Testis (tissue), 2 donors: ENCODE measurements at regions not wholly inside any gene's neighbourhood (a gene's known extent, or its start where the extent isn't known, plus 50 kb on each side); places are given as distances from the start of the nearest gene placed in this dataset.
"Not testable (repeated sequence)": the region's sequence is repeated elsewhere in the genome, so short reads cannot be mapped to it uniquely, and the experiment has no call there.

Source experiments
- DNase-seq: peaks from one replicate; pipeline ENCODE4 v3.0.0-alpha.2; 2019
- H3K27ac ChIP-seq, 2 donors: fragments of 200-600 bp; sonication (generic); one replicate each; pipeline ENCODE4 v1.5.1; 2019
- H3K27me3 ChIP-seq: fragments of 200-600 bp; sonication (generic); one replicate; pipeline ENCODE4 v1.5.1; 2019
- H3K36me3 ChIP-seq: fragments of 200-600 bp; sonication (generic); one replicate; pipeline ENCODE4 v1.5.1; 2017; ENCODE audit warnings: low read depth; ENCODE audit errors: missing control alignments
- H3K4me1 ChIP-seq: fragments of 200-600 bp; sonication (generic); one replicate; pipeline ENCODE4 v1.5.1; 2019
- H3K4me3 ChIP-seq, 2 donors: fragments of 200-600 bp; sonication (generic); one replicate each; pipeline ENCODE4 v1.5.1; 2017 to 2019
- H3K9me3 ChIP-seq: fragments of 200-600 bp; sonication (generic); one replicate; pipeline ENCODE4 v1.5.1; 2017
- CTCF ChIP-seq, 3 experiments: fragments of 450-650 bp in 2 of 3; fragments of 200-600 bp in 1 of 3; sonication (generic) in 1 of 3; IDR thresholded peaks; one replicate each; pipeline ENCODE4 v1.5.1; 2016 to 2019; ENCODE audit warnings: antibody characterized with exemption in 3 of 3, mild to moderate bottlenecking in 2 of 3, moderate library complexity in 1 of 3
- POLR2A ChIP-seq: fragments of 450-650 bp; IDR thresholded peaks from one replicate; pipeline ENCODE4 v1.6.1; 2017; ENCODE audit warnings: antibody characterized with exemption, mild to moderate bottlenecking, moderate library complexity
- WGBS, 2 donors: methylation state at CpG; one replicate each; pipeline ENCODE4 v1.1.5; 2018; 5-methylcytosine and 5-hydroxymethylcytosine counted together
- intact Hi-C: fragments of 100-400 bp; cut with DNase I; formaldehyde crosslinking; loops from one replicate; pipeline ENCODE4 v1.15.1; 2023; ENCODE audit warnings: low total_unique reads

- intact Hi-C loops, result no loop called here
- H3K27ac ChIP-seq, result no peak overlapping the region
- H3K4me3 ChIP-seq, result no peak overlapping the region
- no peaks in the 10 kb centered on the region for H3K27me3 ChIP-seq
- no peaks in the 10 kb centered on the region for H3K4me1 ChIP-seq
- no peak for DNase-seq
- no peaks in the 10 kb centered on the region for H3K36me3 ChIP-seq
- 87 to 90% methylated on average over 2 of the region's 2 CpGs for WGBS, 2 donors
- TF ChIP-seq CTCF (IDR thresholded peaks at IDR 0.05) (no peak), POLR2A (no peak)
- H3K9me3 ChIP-seq, result no peaks in the 10 kb centered on the region
Measured at GRCh38 chr13:90510319-90510718, 837.2 kb upstream of the MIR17HG start.

GRCh38 chr13:90511903-90512302, 835.6 kb upstream of the MIR17HG start:
- Histone ChIP-seq H3K9me3 (no peaks in the 10 kb centered on the region), H3K4me3 (no peak overlapping the region), H3K36me3 (no peaks in the 10 kb centered on the region), H3K27me3 (no peaks in the 10 kb centered on the region), H3K4me1 (no peaks in the 10 kb centered on the region), H3K27ac (no peak overlapping the region)
- 76 to 80% methylated on average over 2 of the region's 2 CpGs for WGBS, 2 donors
- TF ChIP-seq POLR2A (no peak), CTCF (IDR thresholded peaks at IDR 0.05) (no peak)
- no peak for DNase-seq
- intact Hi-C loops, result no loop called here

- H3K27me3 ChIP-seq, H3K4me1 ChIP-seq, H3K4me3 ChIP-seq, intact Hi-C loops, H3K27ac ChIP-seq, DNase-seq, H3K36me3 ChIP-seq, H3K9me3 ChIP-seq: not testable (repeated sequence)
- WGBS, 2 donors, result 63 to 86% methylated on average over 12 of the region's 12 CpGs
Measured at GRCh38 chr13:90514712-90515111, 832.8 kb upstream of the MIR17HG start.

GRCh38 chr13:90518417-90518816, 829.1 kb upstream of the MIR17HG start:
- intact Hi-C loops, result no loop called here
- H3K27ac ChIP-seq, result no peak overlapping the region
- H3K4me3 ChIP-seq, result no peak overlapping the region
- DNase-seq, result no peak
- H3K36me3 ChIP-seq, result no peaks in the 10 kb centered on the region
- no peak for TF ChIP-seq POLR2A
- H3K27me3 ChIP-seq, result no peaks in the 10 kb centered on the region
- H3K9me3 ChIP-seq, result no peaks in the 10 kb centered on the region
- H3K4me1 ChIP-seq, result no peaks in the 10 kb centered on the region

DNA sequence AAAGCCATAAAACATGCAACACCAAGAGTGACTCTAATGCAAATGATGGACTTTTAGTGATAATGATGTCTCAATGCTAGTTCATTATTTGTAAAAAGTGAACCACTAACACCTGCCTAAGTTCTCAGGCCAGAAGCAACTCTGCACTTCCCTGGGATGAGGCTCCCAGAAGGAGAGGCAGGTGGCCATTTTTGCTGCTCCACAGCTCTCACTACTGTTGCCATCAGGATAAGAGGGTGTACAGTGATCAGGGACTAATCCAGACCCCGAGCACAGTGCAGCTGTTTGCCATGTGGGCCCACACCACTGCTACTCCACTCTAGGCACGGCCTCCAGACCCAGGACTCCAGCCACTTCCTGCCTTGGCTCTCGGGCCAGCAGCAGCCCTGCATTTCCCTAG, 828.3 kb upstream of the MIR17HG start:
- Histone ChIP-seq H3K27me3 (no peaks in the 10 kb centered on the region), H3K27ac (no peak overlapping the region), H3K4me1 (no peaks in the 10 kb centered on the region), H3K9me3 (no peaks in the 10 kb centered on the region), H3K4me3 (no peak overlapping the region), H3K36me3 (no peaks in the 10 kb centered on the region)
- WGBS, 2 donors, result 54 to 67% methylated on average over 2 to 3 of the region's 3 CpGs
- intact Hi-C loops, result no loop called here
- TF ChIP-seq CTCF (IDR thresholded peaks at IDR 0.05) (no peak), POLR2A (no peak)
- DNase-seq, result no peak

GRCh38 chr13:90526711-90527110, 820.8 kb upstream of the MIR17HG start:
- Histone ChIP-seq H3K4me1 (no peaks in the 10 kb centered on the region), H3K36me3 (no peaks in the 10 kb centered on the region), H3K27me3 (no peaks in the 10 kb centered on the region), H3K4me3 (no peak overlapping the region), H3K27ac (no peak overlapping the region), H3K9me3 (no peaks in the 10 kb centered on the region)
- intact Hi-C loops, result no loop called here
- no peak for TF ChIP-seq CTCF (IDR thresholded peaks at IDR 0.05)
- no peak for TF ChIP-seq POLR2A
- WGBS, 2 donors, result 43 to 55% methylated on average over 1 of the region's 1 CpG
- no peak for DNase-seq
